ENCODE measurements at regions not wholly inside any gene's neighbourhood (a gene's known extent, or its start where the extent isn't known, plus 50 kb on each side); places are given as distances from the start of the nearest gene placed in this dataset.

- TF ChIP-seq, protein P1, sequence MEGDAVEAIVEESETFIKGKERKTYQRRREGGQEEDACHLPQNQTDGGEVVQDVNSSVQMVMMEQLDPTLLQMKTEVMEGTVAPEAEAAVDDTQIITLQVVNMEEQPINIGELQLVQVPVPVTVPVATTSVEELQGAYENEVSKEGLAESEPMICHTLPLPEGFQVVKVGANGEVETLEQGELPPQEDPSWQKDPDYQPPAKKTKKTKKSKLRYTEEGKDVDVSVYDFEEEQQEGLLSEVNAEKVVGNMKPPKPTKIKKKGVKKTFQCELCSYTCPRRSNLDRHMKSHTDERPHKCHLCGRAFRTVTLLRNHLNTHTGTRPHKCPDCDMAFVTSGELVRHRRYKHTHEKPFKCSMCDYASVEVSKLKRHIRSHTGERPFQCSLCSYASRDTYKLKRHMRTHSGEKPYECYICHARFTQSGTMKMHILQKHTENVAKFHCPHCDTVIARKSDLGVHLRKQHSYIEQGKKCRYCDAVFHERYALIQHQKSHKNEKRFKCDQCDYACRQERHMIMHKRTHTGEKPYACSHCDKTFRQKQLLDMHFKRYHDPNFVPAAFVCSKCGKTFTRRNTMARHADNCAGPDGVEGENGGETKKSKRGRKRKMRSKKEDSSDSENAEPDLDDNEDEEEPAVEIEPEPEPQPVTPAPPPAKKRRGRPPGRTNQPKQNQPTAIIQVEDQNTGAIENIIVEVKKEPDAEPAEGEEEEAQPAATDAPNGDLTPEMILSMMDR (IDR thresholded peaks at IDR 0.05): no peak
- TF ChIP-seq POLR2AphosphoS5 (IDR thresholded peaks at IDR 0.05): no peak
Measured at GRCh38 chr2:58377181-58377580, 136.1 kb upstream of the FANCL start.

Measured in transverse colon (tissue), 4 donors.